ENCODE measurements at regions not wholly inside any gene's neighbourhood (a gene's known extent, or its start where the extent isn't known, plus 50 kb on each side); places are given as distances from the start of the nearest gene placed in this dataset.
A peak's percentile ranks its signal among the peaks of the same experiment; 100 is the strongest.

DNA sequence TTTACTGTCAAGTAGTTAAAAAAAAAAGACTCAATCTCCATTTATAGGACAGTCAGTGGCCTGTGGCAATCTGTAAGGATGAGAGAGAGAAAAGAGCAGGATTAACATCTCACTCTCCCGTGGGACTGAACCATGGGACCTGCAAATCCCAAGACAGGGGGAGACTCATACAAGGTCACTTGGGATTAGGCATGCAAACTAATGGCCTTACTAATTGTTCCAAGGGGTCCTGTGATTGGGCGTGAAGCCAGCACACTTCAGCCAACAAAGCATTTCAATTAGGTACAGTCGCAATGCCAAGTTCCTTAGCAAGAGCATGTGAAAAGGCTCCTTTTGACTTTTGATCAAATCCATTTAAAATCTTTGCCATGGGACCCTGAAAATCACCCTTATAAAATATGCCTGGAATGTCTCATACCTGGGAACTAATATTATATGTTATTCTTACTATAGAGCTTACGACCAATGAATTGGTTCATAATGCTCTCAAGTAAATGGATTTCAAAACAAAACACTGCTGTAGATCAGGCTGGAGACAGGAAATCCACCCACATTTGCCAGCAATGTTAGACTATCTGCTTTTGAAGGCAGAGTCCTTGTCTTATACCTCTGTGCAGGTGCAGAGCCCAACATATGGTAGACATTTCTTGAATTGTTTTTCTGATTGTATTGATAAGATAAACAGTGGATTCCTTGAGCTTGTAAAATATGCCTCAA is 412.5 kb downstream of the GJA1 start:
- no peak for DNase-seq (ENCODE audit: low read depth)
- no peak overlapping the region for H3K4me3 ChIP-seq (ENCODE audit: low read depth, low read length)

DNA sequence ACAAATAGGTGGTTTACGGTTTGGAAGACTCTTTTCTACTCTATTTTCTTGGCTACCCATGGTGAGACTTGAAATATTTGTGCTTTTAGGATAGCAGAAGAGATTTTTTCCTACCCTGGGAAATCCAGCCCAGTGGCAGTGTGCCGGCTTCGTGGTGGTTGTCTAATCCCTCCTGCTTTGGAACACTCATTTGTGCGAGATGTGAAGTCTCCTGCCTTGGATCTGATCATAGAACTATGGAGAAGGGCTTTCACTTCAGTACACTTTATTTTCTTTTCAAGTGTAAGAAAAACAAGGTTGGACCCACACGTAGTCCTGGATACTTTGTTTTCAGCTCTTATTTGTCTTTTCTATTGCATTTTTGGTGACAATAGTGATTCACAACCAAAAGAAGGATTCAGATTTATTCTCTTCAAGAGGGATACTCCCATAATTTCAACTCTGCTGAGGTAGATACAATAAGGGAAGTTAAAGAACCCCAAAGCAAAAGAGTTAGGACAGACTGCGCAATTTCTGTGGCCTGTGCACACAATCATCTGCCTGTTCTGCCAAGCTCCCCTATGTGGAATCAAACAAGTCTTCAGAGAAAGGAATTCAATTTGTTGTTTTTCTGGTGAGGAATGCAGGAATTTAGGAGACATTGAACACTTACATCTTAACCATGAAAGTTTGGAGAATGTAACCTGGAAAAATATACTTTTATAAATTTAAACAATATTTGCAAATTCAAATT is 413.2 kb downstream of the GJA1 start:
- TF ChIP-seq, protein P1, sequence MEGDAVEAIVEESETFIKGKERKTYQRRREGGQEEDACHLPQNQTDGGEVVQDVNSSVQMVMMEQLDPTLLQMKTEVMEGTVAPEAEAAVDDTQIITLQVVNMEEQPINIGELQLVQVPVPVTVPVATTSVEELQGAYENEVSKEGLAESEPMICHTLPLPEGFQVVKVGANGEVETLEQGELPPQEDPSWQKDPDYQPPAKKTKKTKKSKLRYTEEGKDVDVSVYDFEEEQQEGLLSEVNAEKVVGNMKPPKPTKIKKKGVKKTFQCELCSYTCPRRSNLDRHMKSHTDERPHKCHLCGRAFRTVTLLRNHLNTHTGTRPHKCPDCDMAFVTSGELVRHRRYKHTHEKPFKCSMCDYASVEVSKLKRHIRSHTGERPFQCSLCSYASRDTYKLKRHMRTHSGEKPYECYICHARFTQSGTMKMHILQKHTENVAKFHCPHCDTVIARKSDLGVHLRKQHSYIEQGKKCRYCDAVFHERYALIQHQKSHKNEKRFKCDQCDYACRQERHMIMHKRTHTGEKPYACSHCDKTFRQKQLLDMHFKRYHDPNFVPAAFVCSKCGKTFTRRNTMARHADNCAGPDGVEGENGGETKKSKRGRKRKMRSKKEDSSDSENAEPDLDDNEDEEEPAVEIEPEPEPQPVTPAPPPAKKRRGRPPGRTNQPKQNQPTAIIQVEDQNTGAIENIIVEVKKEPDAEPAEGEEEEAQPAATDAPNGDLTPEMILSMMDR (IDR thresholded peaks at IDR 0.05; ENCODE audit: insufficient read depth, low read depth, low read length) = no peak
- DNase-seq (ENCODE audit: low read depth) = no peak
- H3K4me3 ChIP-seq (ENCODE audit: low read depth, low read length) = no peak overlapping the region

More for the DNA sequence above, 412.5 kb downstream of the GJA1 start:
- TF ChIP-seq, protein P1 (IDR thresholded peaks at IDR 0.05; ENCODE audit: insufficient read depth, low read depth, low read length) = no peak

DNA sequence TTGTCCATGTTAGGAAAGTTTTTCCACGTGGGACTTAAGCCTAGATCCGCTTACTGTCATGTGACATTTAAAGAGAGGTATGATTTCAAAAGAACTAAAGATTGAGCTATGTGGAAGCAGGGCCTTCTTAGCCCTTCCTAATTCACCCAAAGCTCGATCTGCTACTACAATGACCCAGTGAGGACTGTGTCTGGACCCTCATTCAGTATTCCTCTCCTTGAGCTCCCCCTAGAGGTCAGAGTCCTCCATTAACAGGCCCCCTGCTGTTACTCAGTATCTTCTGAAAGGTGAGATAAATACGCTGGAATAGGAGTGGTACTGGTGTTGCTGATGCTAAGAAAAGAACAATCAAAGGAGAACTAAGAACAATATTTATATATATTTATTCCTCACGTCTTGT is 414.0 kb downstream of the GJA1 start:
- H3K4me3 ChIP-seq (ENCODE audit: low read depth, low read length) = no peak overlapping the region
- DNase-seq (ENCODE audit: low read depth) = peak; percentile 84
- TF ChIP-seq, protein P1 (IDR thresholded peaks at IDR 0.05; ENCODE audit: insufficient read depth, low read depth, low read length) = peak; percentile 94

DNA sequence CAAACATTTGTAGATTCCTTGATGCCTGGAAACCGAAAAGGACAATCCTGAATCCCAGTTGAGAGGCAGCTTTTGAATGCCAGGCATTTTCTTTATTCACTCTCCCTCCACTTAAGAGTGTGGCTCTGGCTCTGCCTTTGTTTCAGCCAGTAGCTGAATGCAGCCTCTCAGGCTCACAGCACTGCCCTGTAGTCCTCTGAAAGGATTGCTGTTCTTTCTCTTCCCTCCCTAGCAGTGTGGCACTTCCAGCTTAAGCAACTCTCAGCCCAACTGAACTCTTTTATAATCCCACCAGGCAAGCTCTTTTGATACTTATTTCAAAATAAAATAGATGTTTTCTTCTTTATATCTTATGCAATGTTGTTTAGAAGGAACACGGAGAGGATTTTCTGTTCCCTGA is 415.6 kb downstream of the GJA1 start:
- TF ChIP-seq, protein P1 (IDR thresholded peaks at IDR 0.05; ENCODE audit: insufficient read depth, low read depth, low read length) = no peak
- DNase-seq (ENCODE audit: low read depth) = peak; percentile 71
- no peak overlapping the region for H3K4me3 ChIP-seq (ENCODE audit: low read depth, low read length)

DNA sequence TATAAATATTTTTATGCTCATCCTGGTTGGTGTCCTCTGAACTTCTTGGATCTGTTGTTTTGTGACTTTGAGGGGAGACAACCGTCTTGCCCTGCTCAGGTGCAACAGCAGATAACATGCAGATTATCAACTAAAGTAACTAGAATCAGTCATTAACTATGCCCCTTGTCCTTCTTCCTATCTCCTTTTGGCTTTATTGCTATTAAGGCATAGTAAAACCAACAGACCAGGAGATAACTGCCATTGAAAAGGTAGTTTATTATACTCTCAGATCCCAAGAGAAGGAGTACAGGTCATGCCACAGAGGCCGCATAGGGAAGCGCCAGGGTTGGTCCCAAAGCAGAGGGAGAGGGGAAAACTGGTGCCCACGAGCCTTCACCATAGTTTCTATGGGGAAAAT is 418.2 kb downstream of the GJA1 start:
- TF ChIP-seq, protein P1 (IDR thresholded peaks at IDR 0.05; ENCODE audit: insufficient read depth, low read depth, low read length) = no peak
- no peak for DNase-seq (ENCODE audit: low read depth)
- no peak overlapping the region for H3K4me3 ChIP-seq (ENCODE audit: low read depth, low read length)

DNA sequence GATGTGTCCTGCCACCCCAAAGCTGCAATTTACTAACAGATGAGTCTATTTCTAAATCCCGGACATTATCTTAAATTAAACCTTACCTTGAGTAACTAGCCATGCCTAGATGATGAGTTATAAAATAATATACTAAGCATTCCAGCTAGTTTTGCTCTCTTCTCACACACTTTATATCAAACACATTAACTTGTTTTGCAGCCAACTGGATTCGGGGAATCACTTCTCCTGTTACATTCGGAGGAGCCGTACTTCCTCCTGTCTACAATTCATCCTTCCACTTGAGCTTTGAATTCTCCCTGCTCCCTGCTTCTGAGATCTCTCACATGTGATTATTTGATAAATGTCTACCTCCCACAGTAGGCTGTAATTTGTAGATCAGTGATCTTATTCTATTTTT is 420.1 kb downstream of the GJA1 start:
- TF ChIP-seq, protein P1 (IDR thresholded peaks at IDR 0.05; ENCODE audit: insufficient read depth, low read depth, low read length) = no peak
- no peak overlapping the region for H3K4me3 ChIP-seq (ENCODE audit: low read depth, low read length)
- no peak for DNase-seq (ENCODE audit: low read depth)
